ENCODE measurements at regions not wholly inside any gene's neighbourhood (a gene's known extent, or its start where the extent isn't known, plus 50 kb on each side); places are given as distances from the start of the nearest gene placed in this dataset.
"Not testable (repeated sequence)": the region's sequence is repeated elsewhere in the genome, so short reads cannot be mapped to it uniquely, and the experiment has no call there.

DNA sequence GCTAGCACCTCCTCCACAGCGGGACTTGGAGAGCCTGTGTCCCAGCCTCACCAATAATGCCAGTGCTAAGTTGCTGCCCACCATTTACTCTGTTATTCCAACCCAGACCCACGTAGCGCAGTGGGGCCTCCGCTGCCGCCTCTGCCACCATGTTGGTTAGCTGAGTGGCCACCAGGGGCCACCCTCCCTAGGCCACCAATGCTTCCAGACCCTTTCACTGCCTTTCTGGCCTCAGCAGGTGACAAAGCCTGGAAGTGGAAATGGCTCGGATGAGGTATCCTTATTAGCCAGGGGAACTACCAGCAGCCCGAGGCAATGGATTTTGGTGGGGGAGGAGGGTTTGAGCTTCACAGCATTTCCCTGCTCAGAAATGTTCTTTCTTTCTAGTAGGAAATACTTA, 110.1 kb downstream of the OSTF1 start:
- H3K9me3 ChIP-seq (ENCODE audit: control insufficient read depth, insufficient read depth, low read depth, low read length): no peaks in the 10 kb centered on the region
- no peaks in the 10 kb centered on the region for H3K36me3 ChIP-seq (ENCODE audit: control insufficient read depth in 2 of 2, insufficient read depth in 1 of 2, low read length in 2 of 2)
- POLR2A ChIA-PET: no interaction called here
- no peaks in the 10 kb centered on the region for H3K4me1 ChIP-seq (ENCODE audit: control insufficient read depth, insufficient read depth, low read length)
- no peak overlapping the region for H3K4me3 ChIP-seq (ENCODE audit: low read depth, low read length)
- no peak overlapping the region for H3K27ac ChIP-seq (ENCODE audit: extremely low read depth, low read depth, low read length)
- CTCF ChIA-PET: interaction anchor here (2.5 kb wide), 1 partner anchor 11 kb away, joined by 11 read pairs; no protein-coding TSS in a partner anchor
- TF ChIP-seq EGR2 (tag by site-specific recombination; IDR thresholded peaks at IDR 0.05; ENCODE audit: low read depth) (no peak), ZBTB17 (tag by site-specific recombination; IDR thresholded peaks at IDR 0.05) (no peak), ZSCAN23 (tag by site-specific recombination; IDR thresholded peaks at IDR 0.05) (no peak)

DNA sequence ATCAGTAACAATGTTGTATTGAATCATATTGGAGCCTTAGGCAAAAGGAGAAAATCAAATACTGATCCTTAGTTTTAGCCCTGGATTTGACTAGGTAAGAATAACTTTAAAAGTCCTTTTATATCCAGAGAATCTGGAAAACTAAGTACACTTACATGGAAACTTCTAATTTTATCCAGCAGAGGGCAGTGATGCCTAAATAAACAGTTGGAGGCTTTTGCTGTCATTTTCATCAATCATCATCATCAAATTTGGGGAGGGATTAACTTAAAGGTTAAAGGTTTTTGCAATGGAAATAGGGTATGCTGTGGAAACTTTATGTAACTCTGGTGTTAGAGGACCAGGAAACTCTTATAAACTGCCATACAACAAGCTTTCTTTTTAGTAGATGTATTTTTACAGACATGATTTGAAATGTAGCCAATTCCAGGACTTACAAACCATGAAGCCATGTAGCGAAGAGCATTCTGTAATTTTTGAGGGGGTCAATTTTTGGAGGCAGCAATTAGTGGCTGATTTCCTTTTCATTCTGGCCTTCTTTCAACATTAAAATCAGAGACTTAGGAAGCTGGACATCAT, 112.7 kb downstream of the OSTF1 start:
- no peaks in the 10 kb centered on the region for H3K9me3 ChIP-seq (ENCODE audit: control insufficient read depth, insufficient read depth, low read depth, low read length)
- no peaks in the 10 kb centered on the region for H3K4me1 ChIP-seq (ENCODE audit: control insufficient read depth, insufficient read depth, low read length)
- no peaks in the 10 kb centered on the region for H3K36me3 ChIP-seq (ENCODE audit: control insufficient read depth in 2 of 2, insufficient read depth in 1 of 2, low read length in 2 of 2)
- H3K4me3 ChIP-seq (ENCODE audit: low read depth, low read length): no peak overlapping the region
- POLR2A ChIA-PET: no interaction called here
- TF ChIP-seq ZBTB8A (tag by site-specific recombination; IDR thresholded peaks at IDR 0.05) (no peak), ZNF169 (tag by site-specific recombination; IDR thresholded peaks at IDR 0.05) (no peak), MEIS1 (CRISPR knock-in tag; IDR thresholded peaks at IDR 0.05; ENCODE audit: borderline replicate concordance) (peak; percentile 66; the same call in 1 of the 2 replicates), ZNF654 (tag by site-specific recombination; IDR thresholded peaks at IDR 0.05; ENCODE audit: low read depth) (peak; percentile 60), ZNF302 (tag by site-specific recombination; IDR thresholded peaks at IDR 0.05; ENCODE audit: low read depth) (no peak)
- TF ChIP-seq, protein P1, sequence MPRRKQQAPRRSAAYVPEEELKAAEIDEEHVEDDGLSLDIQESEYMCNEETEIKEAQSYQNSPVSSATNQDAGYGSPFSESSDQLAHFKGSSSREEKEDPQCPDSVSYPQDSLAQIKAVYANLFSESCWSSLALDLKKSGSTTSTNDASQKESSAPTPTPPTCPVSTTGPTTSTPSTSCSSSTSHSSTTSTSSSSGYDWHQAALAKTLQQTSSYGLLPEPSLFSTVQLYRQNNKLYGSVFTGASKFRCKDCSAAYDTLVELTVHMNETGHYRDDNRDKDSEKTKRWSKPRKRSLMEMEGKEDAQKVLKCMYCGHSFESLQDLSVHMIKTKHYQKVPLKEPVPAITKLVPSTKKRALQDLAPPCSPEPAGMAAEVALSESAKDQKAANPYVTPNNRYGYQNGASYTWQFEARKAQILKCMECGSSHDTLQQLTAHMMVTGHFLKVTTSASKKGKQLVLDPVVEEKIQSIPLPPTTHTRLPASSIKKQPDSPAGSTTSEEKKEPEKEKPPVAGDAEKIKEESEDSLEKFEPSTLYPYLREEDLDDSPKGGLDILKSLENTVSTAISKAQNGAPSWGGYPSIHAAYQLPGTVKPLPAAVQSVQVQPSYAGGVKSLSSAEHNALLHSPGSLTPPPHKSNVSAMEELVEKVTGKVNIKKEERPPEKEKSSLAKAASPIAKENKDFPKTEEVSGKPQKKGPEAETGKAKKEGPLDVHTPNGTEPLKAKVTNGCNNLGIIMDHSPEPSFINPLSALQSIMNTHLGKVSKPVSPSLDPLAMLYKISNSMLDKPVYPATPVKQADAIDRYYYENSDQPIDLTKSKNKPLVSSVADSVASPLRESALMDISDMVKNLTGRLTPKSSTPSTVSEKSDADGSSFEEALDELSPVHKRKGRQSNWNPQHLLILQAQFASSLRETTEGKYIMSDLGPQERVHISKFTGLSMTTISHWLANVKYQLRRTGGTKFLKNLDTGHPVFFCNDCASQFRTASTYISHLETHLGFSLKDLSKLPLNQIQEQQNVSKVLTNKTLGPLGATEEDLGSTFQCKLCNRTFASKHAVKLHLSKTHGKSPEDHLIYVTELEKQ (tag by site-specific recombination; IDR thresholded peaks at IDR 0.05; ENCODE audit: borderline replicate concordance): peak; percentile 21; the same call in 1 of the 2 replicates
- TF ChIP-seq, protein P2, sequence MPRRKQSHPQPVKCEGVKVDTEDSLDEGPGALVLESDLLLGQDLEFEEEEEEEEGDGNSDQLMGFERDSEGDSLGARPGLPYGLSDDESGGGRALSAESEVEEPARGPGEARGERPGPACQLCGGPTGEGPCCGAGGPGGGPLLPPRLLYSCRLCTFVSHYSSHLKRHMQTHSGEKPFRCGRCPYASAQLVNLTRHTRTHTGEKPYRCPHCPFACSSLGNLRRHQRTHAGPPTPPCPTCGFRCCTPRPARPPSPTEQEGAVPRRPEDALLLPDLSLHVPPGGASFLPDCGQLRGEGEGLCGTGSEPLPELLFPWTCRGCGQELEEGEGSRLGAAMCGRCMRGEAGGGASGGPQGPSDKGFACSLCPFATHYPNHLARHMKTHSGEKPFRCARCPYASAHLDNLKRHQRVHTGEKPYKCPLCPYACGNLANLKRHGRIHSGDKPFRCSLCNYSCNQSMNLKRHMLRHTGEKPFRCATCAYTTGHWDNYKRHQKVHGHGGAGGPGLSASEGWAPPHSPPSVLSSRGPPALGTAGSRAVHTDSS (tag by site-specific recombination; IDR thresholded peaks at IDR 0.05): 0 out of 2 replicates have a peak, but pooled peaks have one; percentile 49
- no peak overlapping the region for H3K27ac ChIP-seq (ENCODE audit: extremely low read depth, low read depth, low read length)
- CTCF ChIA-PET: interaction anchor here (0.5 to 2.2 kb wide), 21 partner anchors 12 to 1098 kb away, joined by 3 to 20 read pairs (median 3); no protein-coding TSS in a partner anchor

DNA sequence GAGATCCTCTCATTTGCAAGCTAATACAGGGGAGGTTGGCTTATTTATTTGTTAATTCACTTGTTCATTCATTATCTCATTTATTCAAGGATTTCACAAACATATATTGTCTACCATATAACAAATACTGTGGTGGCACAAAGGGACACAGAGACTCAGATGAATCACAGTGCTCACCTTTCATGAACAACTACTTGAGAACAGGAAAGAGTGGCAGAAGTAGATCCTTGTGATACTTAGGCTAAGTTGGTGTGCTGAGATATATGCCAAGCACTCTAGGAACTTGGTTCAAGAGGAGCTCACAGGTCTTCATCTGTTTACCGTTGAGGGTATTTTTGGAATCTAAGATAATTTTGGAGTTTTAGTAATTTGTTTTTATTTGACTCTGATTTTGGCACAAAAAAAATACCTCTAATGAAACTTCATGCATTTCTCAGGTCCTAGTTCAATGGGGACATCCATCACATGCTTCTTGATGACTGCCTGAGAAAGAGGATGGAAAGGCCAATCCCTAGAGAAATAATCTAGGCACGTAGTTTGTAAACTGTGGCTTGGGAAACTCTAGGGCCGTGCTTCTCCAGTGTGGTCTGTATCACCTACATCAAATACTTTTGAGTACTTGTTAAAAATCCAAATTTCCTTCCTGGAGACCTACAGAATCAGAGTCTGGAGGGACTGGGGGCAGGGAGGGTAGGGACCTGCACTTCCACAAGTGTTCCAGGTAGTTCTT, 113.3 kb downstream of the OSTF1 start:
- ChIA-PET CTCF (interaction anchor here (0.5 to 2.2 kb wide), 24 partner anchors 12 to 1097 kb away, joined by 3 to 20 read pairs (median 3); no protein-coding TSS in a partner anchor), POLR2A (no interaction called here)
- Histone ChIP-seq H3K27ac (ENCODE audit: extremely low read depth, low read depth, low read length) (no peak overlapping the region), H3K4me3 (ENCODE audit: low read depth, low read length) (no peak overlapping the region), H3K36me3 (ENCODE audit: control insufficient read depth in 2 of 2, insufficient read depth in 1 of 2, low read length in 2 of 2) (no peaks in the 10 kb centered on the region), H3K9me3 (ENCODE audit: control insufficient read depth, insufficient read depth, low read depth, low read length) (no peaks in the 10 kb centered on the region), H3K4me1 (ENCODE audit: control insufficient read depth, insufficient read depth, low read length) (no peaks in the 10 kb centered on the region)
- TF ChIP-seq SALL2 (tag by site-specific recombination; IDR thresholded peaks at IDR 0.05; ENCODE audit: borderline replicate concordance) (no peak), ZNF23 (tag by site-specific recombination; IDR thresholded peaks at IDR 0.05; ENCODE audit: borderline replicate concordance) (no peak), ZNF791 (tag by site-specific recombination; IDR thresholded peaks at IDR 0.05) (no peak), ZBTB21 (tag by site-specific recombination; IDR thresholded peaks at IDR 0.05) (no peak), ZNF37A (tag by site-specific recombination; IDR thresholded peaks at IDR 0.05) (no peak)

DNA sequence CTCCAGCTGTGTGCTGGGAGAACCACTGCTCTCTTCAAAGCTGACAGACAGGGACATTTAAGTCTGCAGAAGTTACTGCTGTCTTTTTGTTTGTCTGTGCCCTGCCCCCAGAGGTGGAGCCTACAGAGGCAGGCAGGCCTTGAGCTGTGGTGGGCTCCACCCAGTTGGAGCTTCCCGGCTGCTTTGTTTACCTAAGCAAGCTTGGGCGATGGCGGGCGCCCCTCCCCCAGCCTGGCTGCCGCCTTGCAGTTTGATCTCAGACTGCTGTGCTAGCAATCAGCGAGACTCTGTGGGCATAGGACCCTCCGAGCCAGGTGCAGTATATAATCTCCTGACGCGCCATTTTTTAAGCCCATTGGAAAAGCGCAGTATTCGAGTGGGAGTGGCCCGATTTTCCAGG, 119.7 kb downstream of the OSTF1 start:
- H3K9me3 ChIP-seq (ENCODE audit: control insufficient read depth, insufficient read depth, low read depth, low read length); H3K4me1 ChIP-seq (ENCODE audit: control insufficient read depth, insufficient read depth, low read length); CTCF ChIA-PET; H3K27ac ChIP-seq (ENCODE audit: extremely low read depth, low read depth, low read length); H3K4me3 ChIP-seq (ENCODE audit: low read depth, low read length); H3K36me3 ChIP-seq (ENCODE audit: control insufficient read depth in 2 of 2, insufficient read depth in 1 of 2, low read length in 2 of 2); POLR2A ChIA-PET: not testable (repeated sequence)

Data from HEK293 (cell line).